Activated CD4-positive, alpha-beta T cell treated with anti-CD3 and anti-CD28 coated beads, Interleukin-2, amount 50 U/mL, for 1 hour (primary cell): ENCODE measurements at regions not wholly inside any gene's neighbourhood (a gene's known extent, or its start where the extent isn't known, plus 50 kb on each side); places are given as distances from the start of the nearest gene placed in this dataset.

Source experiments
- DNase-seq: peaks from one replicate; pipeline ENCODE4 v3.0.0-alpha.2; 2020

DNA sequence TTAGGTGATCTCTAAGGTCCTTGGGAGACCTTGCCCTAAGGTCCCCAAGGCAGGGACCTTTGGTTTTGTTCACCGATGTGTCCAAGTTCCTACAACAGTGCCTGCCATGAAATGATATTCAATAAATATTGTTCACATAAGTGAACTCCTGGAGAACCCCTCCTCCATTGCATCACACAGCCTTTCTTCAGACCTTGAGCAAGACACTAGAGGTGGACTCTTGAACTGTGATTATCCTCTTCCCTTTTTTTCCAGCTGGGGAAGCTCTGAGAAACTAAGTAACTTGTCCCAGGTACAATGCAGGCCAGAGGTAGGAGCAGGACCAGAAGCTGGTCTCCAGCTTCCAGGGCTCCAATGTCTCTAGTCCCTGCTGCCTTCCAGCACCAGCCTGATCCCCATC is 76.6 kb upstream of the LMO1 start:
- DNase-seq = no peak

DNA sequence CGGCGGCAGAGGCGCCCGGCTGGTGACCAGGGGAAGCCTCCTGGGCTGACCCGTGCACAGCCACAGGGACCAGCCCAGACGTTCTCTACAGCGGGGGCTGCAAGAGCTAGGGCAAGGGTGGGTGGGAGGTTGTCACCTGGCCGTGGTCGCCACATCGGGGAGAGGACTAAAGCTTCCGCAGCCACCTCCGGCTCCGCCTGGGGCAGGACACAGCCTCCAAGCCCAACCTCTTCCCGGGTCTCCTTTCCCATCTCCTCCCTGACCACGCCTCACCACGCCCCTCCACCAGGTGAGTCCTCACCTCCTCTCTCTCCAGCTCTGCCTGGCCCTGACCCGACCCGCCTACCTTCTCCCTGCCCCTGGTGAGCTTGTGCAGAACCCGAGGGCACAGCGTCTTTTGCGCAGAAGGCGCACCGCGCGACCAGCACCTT is 75.9 kb upstream of the LMO1 start:
- DNase-seq = no peak

DNA sequence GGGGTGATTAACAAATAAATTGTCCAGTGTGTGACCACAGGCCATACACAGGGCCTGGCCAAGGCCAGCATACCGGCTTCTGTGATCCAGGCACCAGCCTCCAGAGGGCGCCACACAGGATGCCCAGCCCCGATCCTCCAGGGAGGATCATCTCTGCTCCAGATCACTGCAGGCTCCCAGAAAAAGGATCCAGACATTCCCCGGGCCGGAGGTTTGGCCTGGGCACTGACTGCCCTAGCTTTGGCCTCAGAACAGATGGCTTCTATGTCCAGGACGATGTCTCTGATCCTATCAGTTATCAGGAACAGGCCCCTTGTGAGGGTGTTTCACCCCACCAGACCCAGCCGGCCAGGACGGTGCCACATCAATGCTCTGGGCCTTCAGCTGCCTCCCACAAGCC is 74.5 kb upstream of the LMO1 start:
- no peak for DNase-seq

DNA sequence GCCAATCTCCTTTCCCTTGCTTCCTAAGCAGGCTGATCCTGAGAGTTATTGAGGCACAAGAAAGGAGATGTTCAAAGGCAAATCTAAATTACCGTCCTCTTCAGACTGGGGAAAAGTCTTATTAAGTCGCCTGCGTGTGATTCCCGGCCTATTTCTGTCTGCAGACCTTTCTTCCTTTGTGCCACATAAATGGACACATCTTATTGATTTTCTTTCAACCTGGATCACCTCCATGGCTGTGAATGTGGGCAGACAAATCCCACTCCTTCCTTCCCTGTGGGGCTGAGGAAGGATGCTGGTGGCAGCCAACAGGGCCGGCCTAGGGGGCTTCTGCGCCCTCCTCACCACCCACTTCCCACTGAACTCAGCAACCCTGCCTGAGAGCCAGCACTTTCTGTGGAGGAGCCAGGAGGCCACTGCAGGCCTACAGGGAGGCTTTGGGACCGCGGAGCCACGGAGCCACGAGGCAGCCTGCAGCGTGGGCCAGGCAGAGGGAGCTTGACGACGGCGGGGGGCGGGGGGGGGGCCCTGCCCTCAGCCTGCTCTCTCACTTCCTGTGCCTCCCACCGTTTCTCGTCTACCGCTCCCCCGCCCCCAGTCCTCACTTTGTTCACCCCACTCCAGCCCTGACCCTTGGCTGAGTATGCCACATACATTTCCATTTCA is 73.6 kb upstream of the LMO1 start:
- DNase-seq = no peak

DNA sequence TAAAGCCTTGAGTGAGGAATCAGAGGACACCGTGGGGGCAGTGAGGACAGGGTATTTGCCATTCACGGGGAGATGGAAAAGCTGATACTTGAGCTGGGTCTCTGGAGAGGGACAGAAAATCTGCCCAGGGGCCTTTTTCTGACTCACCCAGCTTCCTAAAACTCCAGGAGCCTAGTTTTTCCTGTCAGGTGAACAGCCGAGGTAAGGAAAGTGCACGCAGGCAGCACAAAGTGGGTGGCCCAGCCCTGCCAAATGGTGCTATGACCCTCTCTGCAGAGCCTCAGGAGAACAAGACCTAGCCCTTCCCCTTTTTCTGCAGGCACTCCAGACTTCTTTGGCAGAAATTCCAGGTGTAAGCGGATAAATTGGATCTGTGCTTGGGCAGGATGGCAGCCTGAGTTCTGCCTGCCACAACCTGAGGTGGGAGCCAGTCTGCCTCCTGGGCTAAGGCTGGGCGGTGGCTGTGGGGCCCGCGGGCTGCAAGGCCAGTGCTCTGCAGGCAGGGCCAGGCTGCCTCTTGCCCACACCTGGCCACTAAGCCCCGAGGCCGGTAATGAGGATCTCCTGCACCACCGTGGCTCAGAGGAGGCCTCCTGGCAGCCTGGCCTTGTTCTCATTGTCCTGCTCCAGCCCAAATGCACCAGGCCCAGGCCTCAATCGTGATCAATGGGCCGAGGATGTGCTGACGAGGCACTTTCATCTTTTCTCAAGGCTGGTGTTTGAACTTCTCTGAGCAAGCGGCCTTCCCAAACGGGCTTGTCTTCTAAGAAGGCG is 72.9 kb upstream of the LMO1 start:
- DNase-seq = no peak

DNA sequence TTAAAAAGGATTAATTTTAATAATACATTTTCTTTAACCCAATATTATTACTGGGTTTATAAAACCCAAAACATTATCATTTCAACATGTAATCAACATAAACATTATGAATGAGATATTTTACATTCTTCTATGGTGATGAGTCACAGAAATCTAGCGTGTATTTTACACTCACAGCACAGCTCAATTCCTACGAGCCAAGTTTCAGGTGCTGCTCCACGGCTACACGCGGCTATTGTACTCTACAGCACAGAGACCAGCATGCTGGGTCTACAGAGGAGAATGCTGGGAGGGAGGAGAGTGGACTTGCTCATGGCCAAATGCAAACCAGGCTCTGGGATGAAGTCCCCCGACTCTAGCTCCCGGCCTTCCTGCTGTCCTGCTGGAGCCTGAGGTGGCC is 72.0 kb upstream of the LMO1 start:
- DNase-seq = no peak

DNA sequence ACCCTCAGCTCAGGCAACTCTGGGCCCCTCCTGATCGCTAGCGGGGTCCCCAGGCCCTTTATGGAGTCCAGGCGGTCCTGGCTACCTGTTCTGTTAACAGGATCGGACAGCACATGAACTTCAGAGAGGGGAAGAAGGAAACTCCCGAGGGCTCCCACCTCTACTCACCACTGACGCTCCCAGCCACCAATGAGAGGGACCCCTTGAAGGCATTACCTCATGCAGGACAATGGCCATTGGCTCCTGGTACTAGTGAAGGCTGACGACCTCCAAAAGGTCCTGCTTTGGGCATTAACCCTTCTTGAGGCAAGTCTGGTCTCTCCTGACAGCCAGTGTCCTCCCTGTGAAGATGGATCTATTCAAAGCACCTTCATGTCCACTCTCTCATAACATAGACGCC is 71.5 kb upstream of the LMO1 start:
- no peak for DNase-seq

DNA sequence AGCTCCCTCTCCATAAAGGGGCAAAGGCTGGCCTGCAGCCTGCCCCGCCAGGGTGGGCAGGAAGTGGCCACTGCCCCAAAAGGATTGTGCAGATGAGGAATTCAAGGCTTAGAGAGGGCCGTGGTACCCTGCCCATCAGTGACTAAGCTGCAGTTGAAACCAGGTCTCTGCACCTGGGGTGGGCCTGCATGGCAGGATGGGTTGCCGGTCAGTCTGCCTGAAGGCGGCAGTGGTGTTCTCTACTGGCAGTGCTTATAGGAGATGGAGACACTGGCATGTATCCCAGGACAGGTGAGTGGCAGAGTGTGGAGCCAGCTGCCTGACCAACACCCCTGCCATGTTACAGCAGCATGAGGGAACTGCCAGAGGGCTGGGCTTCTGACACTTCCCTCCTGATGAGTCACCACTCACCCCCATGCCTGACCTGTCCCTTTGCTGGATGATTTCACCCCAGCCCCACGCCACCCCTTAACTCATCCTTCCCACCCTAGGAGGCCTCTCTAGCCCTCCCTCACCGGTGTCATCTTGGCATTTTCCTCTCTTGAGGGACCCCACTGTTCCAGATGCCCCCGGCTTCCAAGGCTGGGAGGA is 70.2 kb upstream of the LMO1 start:
- no peak for DNase-seq

DNA sequence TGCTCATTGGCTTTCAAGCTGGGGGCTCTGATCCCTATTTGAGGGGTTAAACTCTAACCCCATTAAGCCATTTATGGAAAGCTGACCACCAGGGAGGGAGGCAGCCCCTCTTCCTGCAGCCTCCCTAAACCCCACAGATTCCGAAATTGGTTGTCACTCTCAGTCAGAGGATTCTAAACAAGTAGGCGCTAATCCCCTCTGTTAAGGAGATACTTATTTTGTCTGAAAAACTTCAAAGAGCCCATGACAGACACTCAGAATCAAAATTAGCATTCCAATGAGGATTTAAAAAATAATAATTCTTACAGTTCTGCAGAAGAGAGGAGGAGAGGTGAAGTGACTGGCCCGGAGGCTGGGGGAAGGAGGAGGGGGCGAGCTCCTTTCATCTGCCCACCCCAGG is 69.7 kb upstream of the LMO1 start:
- no peak for DNase-seq

DNA sequence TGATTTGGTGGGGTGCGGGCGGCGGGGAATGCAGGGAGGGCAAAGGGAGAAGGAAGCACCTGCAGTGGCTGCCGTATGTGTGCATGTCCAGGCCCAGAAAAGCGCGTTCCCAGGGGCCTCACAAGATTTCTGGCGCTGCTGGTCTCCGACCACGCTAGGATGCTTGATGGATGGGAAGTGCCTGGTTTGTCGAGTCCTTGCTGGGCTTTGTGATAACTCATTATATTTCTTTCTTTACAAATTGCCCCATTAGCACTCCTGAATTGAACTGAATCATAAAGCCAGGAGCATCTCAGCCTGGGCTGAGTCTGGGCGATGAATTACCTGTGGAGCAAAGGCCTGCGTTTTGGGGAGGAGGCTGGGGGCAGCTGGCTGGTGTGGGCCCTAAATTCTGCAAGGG is 69.2 kb upstream of the LMO1 start:
- no peak for DNase-seq

DNA sequence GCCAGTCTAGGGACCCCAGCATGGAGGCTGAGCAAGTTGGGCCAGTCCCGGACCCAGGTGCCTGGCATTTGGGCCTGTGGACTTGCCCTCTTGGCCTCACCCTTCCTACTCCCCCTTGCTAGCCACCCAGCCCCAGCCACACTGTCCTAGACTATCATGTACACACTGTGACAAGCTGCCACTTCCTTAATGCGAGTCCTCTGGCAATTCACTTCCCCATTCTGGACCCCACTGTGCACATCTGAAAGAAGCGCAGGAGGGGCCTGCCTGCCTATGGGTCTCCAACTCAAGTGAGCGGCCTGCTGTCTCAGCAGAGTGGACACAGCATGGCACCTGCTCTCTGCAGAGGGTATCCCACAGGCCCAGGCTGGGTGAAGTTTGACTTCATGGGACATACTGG is 68.5 kb upstream of the LMO1 start:
- DNase-seq = no peak

DNA sequence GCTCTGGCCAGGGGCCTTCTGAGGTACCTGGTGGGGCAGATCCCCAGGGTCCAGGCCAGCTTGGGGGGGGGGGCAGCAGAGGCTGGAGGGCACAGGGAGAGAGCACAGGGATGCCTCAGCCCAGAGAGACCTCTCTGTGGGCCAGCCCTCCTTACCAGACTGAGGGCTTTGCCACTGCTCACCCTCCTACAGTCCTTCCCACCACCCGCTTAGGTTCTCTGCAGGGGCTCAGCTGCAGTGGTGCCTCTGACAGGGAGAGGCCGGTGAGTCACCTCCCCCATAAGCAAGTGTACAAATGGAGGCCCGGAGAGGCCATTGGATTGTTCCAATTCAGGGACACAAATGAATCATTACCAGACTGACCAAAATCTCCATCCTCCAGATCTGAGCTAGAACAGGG is 68.1 kb upstream of the LMO1 start:
- no peak for DNase-seq

DNA sequence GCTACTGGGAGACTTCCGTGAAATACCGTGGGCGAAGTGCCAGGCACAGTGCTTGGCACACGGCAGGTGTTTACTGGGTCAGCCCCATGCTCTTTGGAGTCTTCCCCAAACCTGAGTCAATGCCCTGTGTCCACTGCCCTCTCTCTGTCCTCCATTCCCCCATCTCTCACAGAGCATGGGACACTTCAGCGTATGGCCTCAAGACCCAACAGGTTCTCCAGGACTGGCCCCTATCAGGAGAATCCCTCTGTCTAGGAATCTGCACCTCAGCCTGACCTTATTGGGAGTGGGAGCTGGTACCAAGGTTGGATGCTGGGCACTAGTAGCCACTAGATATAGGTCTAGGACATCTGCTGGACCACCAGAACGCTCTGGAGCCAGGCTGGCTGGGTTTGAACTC is 67.2 kb upstream of the LMO1 start:
- no peak for DNase-seq

DNA sequence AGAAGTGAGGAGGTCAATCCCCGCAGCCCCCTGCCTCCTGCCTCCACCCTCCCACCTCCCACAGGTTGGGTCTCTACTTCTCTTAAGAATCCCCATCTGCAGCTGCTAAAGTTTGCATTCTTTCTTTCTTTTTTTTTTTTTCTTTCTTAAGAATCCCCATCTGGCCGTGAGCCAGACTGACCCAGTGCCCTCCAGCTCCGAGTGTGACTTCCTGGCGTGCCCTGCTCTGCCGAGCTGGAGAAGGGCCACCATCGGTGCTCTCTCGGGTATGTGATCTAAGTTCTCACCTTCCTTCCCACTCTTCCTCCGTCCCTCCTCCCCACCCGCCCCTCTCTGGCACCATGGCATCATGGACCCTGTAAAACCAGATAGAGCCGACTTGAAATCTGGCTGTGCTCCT is 66.7 kb upstream of the LMO1 start:
- no peak for DNase-seq

DNA sequence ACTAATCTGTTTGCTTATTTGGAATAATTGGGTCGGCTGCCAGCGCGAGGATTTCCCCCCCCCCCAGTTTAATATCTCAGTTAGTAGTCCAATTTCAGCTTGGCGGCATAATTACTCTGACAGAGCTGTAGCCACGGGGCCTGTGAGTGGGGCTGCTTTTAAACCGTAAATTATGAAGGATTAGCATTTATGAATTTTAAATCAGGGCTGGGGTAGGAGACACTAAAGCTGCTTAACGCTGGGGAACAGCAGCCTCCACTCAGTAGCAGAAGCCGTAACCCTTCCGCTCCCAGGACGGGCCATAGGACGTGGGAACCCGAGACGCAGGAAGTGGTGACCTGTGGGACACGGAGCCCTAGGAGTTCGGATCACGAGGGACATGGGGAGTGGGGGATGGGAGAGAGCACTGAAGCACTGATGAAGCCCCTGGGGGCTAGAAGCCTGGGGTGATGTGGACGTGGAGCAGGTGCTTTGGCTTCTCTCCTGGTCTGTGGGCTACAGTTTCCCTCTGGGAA is 66.2 kb upstream of the LMO1 start:
- no peak for DNase-seq

DNA sequence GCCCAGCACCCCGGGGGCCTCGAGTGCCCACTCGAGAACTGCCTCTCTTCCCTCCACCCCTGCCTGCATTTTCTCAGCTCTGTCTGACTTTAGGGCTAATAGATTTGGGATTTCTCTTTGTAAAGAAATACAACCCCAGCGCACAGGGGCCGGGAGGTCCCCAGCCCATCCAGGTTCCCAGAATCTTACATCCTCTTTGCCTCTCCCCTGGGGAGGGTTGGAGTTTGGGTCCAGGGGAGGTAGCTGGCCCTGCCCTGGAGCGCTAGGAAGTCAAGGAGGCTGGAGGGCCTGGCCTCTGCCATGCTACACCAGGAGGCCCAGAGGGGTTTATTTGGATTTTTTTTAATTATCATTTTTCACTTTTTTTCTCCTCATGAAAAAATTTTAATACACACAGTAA is 65.7 kb upstream of the LMO1 start:
- DNase-seq = no peak

DNA sequence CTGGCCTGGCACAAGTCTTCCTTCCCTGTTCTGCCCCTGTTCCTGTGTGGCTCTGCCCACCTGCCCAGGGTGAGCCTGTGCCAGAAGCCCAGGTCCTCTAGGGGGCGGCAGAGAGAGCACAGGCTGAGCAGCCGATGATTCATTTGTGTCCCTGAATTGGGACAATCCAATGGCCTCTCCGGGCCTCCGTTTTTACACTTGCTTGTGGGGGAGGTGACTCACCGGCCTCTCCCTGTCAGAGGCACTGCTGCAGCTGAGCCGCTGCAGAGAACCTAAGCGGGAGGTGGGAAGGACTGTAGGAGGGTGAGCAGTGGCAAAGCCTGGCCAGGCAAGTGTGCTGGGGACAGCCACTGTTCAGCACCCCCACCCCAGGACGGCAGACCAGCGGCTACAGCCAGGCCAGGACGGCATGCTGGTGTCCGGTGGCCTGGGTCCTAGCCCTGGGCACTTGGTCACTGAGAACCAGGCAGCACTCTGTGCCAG is 65.2 kb upstream of the LMO1 start:
- DNase-seq = peak; percentile 35

DNA sequence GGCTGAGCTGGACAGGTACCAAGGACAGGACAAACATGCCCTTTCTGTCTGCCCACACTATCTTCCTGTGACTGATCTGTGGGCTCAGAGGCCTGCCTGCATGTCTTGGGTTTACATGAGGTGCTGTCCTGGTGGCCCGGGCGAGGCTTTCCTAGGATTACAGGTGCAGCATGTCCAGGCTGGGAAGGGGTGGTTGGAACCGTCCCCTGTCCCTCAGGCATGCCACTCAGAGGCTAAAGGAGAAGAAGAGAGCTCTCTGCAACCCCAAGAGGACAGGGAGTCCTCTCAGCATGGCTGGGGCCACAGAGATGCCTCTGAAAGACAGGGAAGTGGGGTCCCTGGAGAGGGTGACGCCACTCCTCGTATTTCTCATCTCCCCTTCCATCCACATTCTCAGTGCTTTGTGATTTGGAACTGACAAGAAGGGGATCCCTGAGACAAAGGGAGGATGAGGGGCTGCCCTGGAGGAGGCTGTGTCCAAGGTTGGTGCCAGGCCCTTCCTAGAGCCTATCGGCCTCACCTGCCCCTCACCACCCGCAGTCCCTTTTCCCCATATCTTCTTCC is 64.6 kb upstream of the LMO1 start:
- no peak for DNase-seq

DNA sequence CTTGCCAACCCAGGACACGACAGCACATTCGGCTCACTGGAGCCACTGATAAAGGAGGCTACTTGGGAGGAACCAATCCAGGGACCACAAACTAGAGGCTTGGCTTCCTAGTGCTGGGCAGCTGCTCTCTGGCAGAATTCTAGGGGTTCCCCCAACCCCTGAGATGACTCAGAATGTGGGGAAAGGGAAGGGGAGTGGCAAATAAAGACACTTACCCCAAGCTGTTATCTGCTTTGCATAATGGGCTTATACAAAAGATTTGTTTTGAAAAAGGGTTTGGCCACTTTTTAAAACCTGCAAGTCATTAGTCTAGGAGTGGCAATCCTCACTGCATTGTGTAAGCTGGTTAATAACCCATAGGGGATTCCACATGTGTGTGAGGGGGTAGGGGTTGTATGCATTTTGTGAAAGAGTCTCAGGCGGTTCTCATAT is 64.1 kb upstream of the LMO1 start:
- DNase-seq = no peak

DNA sequence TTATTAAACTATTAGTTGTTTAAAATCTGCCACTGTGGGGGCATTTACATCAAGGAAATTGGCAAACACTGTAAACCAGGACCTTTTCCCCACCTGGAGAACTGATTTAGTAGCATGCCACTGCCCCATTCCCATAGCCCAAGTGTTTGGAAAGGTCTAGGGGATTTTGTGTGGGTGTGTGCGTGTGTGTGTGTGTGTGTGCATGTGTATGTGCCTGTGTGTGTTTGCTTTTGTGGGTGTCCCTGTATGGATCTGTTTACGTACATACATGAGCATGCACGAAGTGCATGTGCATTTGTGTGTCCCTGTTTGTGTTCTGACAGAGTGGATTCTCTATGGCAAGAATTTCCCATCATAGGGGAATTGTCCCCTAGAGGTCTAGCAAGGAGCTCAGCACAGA is 62.7 kb upstream of the LMO1 start:
- DNase-seq = no peak

DNA sequence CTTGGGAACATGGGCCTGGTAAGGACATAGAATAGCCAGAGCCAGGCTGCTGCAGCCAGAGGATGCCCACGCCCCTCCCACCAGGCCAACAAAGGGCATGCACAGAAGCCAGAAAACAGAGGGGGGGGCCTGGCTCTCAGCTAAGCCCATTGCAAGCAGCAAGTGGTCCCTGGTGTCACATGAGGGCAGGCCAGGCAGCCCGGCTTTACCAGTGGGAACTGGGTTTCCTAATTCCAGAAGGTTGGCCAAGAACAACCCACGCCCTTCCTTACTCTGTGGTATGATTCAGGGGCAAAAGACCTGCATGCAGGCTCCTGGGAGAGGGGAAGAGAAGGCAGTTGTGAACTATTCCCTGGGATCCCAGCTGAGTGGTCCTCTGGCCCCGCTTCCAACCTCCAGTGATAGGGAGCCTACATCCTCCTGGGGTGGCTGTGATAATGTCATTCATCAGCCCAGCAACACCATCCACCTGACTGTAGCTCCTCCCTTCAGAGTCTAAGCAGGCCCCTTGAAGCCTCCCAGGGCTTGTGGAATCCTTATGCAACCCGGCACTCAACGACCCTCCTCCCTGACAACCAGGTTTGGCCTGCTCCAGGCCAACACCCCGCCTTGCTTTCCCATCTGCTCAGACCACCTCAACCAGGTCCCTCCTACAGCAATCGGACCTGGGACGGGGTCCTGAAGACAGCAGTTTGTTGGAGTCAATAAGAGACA is 62.1 kb upstream of the LMO1 start:
- no peak for DNase-seq

DNA sequence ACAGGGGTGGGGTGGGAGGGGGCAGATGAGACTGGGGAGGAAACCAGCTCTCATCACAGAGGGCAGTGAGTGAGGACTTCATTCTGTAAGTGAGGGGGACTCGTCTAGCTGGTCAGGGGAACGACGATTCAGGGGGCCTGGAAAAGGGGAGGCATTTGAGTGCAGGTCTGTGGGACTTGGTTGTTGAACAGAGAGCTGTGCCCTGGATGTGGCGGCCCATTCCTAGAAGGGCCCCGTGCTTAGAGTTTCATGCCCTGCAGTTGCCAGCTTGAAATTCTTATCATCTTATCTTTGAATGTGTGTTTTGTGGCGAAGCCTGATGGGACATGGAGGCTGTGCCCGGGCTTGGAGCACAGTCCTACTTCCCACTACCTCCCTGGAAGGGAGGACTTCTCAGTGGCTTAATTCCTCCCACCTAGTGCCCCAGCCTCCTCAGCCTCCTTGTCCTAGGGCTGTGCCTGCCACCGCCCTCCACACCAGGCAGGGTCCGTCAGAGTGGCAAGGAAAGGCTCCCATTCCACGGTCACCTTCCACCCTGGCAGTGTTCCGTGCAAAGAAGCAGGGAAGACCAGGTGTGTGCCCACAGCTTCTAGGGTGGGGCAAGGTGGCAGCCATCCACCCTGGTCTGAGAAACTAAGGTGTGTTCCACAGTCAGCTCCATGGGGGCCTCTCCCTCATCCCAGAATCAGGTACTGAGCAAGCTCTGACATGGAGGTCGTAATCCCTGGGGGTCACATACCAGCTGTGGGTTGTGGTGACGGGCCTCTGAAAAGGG is 59.7 kb upstream of the LMO1 start:
- no peak for DNase-seq
